Ascending aorta (tissue), 2 donors: ENCODE measurements at regions not wholly inside any gene's neighbourhood (a gene's known extent, or its start where the extent isn't known, plus 50 kb on each side); places are given as distances from the start of the nearest gene placed in this dataset.

ENCODE experiments used
- DNase-seq, 2 donors: peaks; one replicate each; pipeline ENCODE4 v3.0.0-alpha.2; 2019; ENCODE audit warnings: low spot score in 2 of 2
- H3K27ac ChIP-seq, 2 donors: fragments of 200-600 bp; sonication (generic); one replicate each; pipeline ENCODE4 v1.5.1; 2016 to 2017; ENCODE audit warnings: mild to moderate bottlenecking in 1 of 2
- H3K27me3 ChIP-seq: fragments of 200-600 bp; sonication (generic); one replicate; pipeline ENCODE4 v1.5.1; 2017
- H3K36me3 ChIP-seq, 2 donors: fragments of 200-600 bp; sonication (generic); one replicate each; pipeline ENCODE4 v1.5.1; 2016
- H3K4me1 ChIP-seq, 2 donors: fragments of 200-600 bp; sonication (generic); one replicate each; pipeline ENCODE4 v1.5.1; 2016 to 2017; ENCODE audit warnings: mild to moderate bottlenecking in 1 of 2
- H3K4me3 ChIP-seq, 2 donors: fragments of 200-600 bp; sonication (generic); one replicate each; pipeline ENCODE4 v1.5.1; 2016 to 2017; ENCODE audit warnings: mild to moderate bottlenecking in 1 of 2
- H3K9me3 ChIP-seq, 2 donors: fragments of 200-600 bp; sonication (generic); one replicate each; pipeline ENCODE4 v1.5.1; 2016
- CTCF ChIP-seq, 3 experiments: fragments of 200-600 bp in 2 of 3; fragments of 450-650 bp in 1 of 3; sonication (generic) in 2 of 3; IDR thresholded peaks; one replicate each; pipeline ENCODE4 v1.5.1; 2016 to 2019; ENCODE audit warnings: antibody characterized with exemption in 3 of 3, mild to moderate bottlenecking in 1 of 3, moderate library complexity in 1 of 3
- intact Hi-C: fragments of 100-400 bp; cut with DNase I; formaldehyde crosslinking; loops from one replicate; pipeline ENCODE4 v1.15.1; 2023

GRCh38 chr13:48154671-48155070 is 59.8 kb upstream of the MED4 start:
- intact Hi-C loops = no loop called here
- Histone ChIP-seq H3K36me3 (no peaks in the 10 kb centered on the region), H3K9me3 (no peaks in the 10 kb centered on the region), H3K27me3 (no peaks in the 10 kb centered on the region), H3K4me3 (no peak overlapping the region), H3K4me1 (no peaks in the 10 kb centered on the region), H3K27ac (no peak overlapping the region)
- no peak for DNase-seq
- no peak for TF ChIP-seq CTCF (IDR thresholded peaks at IDR 0.05)

- TF ChIP-seq CTCF (IDR thresholded peaks at IDR 0.05) = no peak
- intact Hi-C loops = no loop called here
- DNase-seq = no peak
- Histone ChIP-seq H3K9me3 (no peaks in the 10 kb centered on the region), H3K36me3 (no peaks in the 10 kb centered on the region), H3K27me3 (no peaks in the 10 kb centered on the region), H3K4me3 (no peak overlapping the region), H3K27ac (no peak overlapping the region), H3K4me1 (no peaks in the 10 kb centered on the region)
These were observed 58.3 kb upstream of the MED4 start for GRCh38 chr13:48153186-48153585.

- no peak for TF ChIP-seq CTCF (IDR thresholded peaks at IDR 0.05)
- Histone ChIP-seq H3K27me3 (no peaks in the 10 kb centered on the region), H3K4me3 (no peak overlapping the region), H3K9me3 (no peaks in the 10 kb centered on the region), H3K36me3 (no peaks in the 10 kb centered on the region), H3K4me1 (no peaks in the 10 kb centered on the region), H3K27ac (no peak overlapping the region)
- intact Hi-C loops = no loop called here
- DNase-seq = no peak
These were observed 56.7 kb upstream of the MED4 start for GRCh38 chr13:48151363-48152161.

- Histone ChIP-seq H3K9me3 (no peaks in the 10 kb centered on the region), H3K27ac (no peak overlapping the region), H3K36me3 (no peaks in the 10 kb centered on the region), H3K4me3 (no peak overlapping the region), H3K27me3 (no peaks in the 10 kb centered on the region), H3K4me1 (peaks cover 0 to 7% of the 10 kb centered on the region in 2 donors)
- TF ChIP-seq CTCF (IDR thresholded peaks at IDR 0.05) = no peak
- no peak for DNase-seq
- intact Hi-C loops = no loop called here
These were observed 53.5 kb upstream of the MED4 start for GRCh38 chr13:48148454-48148853.

GRCh38 chr13:48146636-48147035 is 51.7 kb upstream of the MED4 start:
- Histone ChIP-seq H3K27ac (no peak overlapping the region), H3K27me3 (no peaks in the 10 kb centered on the region), H3K4me3 (no peak overlapping the region), H3K4me1 (peaks cover 0 to 7% of the 10 kb centered on the region in 2 donors), H3K9me3 (no peaks in the 10 kb centered on the region), H3K36me3 (no peaks in the 10 kb centered on the region)
- no peak for TF ChIP-seq CTCF (IDR thresholded peaks at IDR 0.05)
- intact Hi-C loops = no loop called here
- DNase-seq = no peak
